ENCODE measurements at regions not wholly inside any gene's neighbourhood (a gene's known extent, or its start where the extent isn't known, plus 50 kb on each side); places are given as distances from the start of the nearest gene placed in this dataset.

DNA sequence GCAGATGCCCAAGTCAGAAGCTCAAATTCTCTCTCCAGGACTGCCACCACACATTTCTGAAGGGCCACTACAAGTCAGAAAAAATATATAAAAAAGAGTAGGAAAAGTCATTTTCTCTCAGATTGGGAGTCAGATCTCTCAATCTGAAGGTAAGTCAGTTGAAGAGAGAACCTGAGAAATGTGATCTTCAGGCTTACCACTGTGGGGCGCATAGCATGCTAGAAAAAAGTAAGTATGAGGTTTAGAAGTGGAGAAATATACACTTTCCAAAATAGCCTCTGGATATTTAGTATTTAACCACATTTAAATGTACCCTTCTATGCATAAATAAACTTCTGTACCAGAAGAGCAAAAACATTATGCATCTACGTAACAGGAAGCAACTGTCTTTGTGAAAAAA lies 800.7 kb upstream of the CTNND2 start:
- TF ChIP-seq, protein P1, sequence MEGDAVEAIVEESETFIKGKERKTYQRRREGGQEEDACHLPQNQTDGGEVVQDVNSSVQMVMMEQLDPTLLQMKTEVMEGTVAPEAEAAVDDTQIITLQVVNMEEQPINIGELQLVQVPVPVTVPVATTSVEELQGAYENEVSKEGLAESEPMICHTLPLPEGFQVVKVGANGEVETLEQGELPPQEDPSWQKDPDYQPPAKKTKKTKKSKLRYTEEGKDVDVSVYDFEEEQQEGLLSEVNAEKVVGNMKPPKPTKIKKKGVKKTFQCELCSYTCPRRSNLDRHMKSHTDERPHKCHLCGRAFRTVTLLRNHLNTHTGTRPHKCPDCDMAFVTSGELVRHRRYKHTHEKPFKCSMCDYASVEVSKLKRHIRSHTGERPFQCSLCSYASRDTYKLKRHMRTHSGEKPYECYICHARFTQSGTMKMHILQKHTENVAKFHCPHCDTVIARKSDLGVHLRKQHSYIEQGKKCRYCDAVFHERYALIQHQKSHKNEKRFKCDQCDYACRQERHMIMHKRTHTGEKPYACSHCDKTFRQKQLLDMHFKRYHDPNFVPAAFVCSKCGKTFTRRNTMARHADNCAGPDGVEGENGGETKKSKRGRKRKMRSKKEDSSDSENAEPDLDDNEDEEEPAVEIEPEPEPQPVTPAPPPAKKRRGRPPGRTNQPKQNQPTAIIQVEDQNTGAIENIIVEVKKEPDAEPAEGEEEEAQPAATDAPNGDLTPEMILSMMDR (IDR thresholded peaks at IDR 0.05), result no peak
- TF ChIP-seq POLR2AphosphoS5 (IDR thresholded peaks at IDR 0.05) (no peak), POLR2A (IDR thresholded peaks at IDR 0.05) (no peak), EP300 (IDR thresholded peaks at IDR 0.05) (no peak)

All from upper lobe of left lung (tissue), 4 donors.